GM19099 (cell line): ENCODE measurements at regions not wholly inside any gene's neighbourhood (a gene's known extent, or its start where the extent isn't known, plus 50 kb on each side); places are given as distances from the start of the nearest gene placed in this dataset.

ENCODE experiments used
- POLR2A ChIP-seq: IDR thresholded peaks from 3 replicates; pipeline ENCODE4 v1.6.1; 2011; ENCODE audit warnings: low read depth; ENCODE audit not compliant: insufficient read length; ENCODE audit errors: extremely low read depth

DNA sequence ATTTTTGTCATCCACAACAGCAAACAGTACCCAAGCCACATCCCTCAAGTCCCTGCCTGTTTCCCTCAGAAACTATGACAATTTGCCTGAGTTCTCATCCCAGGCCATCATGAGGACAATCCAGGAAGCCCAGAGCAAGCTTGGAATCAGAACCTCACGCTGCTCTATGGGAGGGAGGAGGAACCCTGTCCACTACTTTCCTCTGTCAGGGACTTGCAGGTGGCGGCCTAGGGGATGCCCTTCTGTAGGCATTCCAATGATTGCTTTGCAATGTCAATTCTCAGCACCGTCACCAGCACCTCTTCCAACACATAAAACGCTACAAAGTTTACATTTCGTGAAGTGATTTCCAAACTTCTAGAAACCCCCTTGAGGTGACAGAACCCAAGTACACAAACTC is 170.4 kb upstream of the FSTL4 start:
- no peak for TF ChIP-seq POLR2A

DNA sequence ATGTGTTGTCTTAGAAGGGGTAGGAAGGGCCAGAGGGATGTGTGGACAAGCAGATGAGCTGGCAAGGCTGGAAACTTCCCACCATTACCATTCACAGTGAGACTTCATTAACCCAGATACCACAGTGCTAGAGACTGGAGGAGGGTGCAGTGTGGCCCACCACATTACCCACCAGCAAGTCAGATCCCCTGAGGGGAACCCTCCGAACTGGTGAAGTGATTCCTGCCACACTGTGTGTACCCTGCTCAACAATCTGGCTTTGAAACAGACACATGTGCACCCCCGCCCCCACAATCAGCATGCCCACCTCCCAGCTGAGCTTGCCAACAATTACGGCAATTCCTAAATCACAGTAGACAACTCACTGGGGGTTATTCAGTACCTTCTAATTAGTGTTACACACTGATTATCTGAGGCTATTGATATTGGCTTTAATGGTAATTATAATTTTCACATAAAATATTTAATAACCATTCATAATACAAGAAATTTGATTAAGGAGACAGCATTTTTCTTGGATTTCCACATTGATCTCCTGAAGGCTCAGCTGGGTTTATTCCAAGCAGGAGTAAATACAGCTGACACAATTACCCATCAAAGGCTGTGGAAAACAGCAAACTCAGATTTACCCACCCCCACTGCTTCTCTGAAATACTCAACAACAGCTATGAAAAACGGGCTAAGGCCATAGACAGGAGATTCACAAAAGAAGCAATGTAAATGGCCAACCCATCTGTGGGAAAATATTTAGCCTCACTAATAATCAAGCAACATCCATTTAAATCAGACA is 169.3 kb upstream of the FSTL4 start:
- TF ChIP-seq POLR2A, result no peak

DNA sequence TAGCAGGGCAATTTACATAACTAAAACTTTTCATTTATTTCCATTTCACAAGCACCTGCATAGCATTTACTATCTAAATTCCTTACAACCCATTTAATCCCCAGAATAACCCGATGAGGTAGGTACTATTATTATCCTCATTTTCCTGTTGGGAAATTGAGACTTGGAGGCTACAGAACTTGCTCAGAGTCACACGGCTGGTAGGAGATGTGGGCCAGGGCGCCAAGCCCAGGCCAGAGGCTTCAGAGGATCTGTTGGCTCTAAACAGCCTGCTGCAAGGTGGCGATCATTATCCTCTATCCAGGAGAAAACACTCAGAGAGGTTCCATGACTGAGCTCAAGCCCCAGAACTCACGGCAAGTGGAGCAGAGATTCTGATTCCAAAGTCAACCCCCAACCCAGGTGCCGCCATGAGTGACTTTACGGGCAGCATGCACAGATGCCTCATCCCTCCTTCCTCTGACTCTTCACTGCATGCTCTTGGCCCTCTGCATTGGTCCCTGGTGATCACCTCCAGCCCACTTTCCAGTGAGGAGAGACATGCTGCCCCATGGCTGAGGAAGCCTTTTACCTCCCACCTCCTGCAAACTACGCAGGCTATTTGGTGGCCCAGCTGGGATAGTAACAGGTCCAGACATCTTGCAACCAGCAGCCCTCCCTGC is 168.4 kb upstream of the FSTL4 start:
- TF ChIP-seq POLR2A, result no peak

DNA sequence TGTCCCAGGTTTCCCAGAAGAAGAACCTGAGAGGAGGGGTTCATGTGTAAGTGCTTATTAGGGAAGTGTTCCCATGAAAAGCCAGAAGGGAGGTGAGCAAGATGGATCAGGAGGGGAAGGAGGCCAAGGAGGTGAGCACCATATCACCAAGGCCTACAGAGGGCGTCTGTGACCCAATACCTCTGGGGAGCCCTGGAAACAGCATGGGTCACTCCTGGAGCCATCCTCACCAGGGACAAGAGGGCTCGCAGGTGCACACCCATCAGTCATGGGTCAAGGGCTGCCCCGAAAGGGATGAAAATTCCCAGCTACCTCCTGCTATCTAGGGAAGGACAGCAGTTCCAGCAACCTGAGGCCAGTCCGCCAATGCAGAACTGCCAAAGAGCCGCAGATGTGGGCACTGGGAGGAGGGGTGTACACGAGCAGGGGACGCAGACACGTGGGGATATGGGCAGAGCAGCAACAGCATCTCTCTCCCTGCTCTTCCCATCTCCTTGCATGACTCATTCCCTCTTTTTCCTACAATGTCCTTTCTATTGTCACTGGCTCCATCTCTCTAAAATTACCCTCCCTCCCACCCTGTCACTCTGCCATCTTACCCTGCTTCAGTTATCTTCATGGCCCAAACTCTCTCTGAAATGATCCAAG is 167.6 kb upstream of the FSTL4 start:
- no peak for TF ChIP-seq POLR2A

DNA sequence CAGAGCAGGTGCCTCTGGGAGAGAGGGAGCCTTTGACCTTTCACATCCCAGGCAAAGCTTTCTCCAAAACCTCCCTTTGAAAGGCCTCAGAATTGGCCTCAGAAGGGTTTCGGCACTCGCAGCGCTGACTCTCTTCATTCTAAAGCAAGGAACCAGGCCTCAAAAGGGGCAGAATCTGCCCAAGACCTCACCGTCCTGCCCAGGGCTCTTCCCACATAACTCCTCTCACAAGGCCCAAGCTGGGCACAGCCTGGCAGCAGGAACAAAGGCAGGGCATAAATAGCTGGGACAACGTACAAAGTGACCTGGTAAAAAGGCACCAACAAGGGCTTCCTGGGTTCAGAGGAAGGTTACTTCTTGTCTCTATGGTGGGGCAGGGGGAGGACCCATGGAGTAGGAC is 166.3 kb upstream of the FSTL4 start:
- TF ChIP-seq POLR2A, result no peak

DNA sequence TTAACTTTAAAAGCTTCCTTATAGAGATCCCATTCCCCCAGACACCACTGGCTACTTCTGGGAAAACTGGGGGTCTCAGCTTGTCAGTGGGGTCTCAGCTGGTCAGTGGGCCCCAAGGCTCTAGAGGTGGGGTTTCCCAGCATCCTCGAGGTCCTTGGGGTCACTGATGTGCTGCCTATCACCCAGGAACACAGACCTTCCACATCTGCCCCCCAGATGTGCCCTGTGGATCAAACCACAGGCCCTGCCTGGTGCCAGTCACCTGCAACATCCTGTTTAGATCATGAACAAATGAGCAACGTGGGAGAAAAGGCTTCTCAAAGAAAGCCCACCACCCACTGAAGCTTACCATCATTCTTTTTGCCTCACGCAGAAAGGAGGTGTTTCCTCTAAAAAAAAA is 165.6 kb upstream of the FSTL4 start:
- TF ChIP-seq POLR2A, result no peak

DNA sequence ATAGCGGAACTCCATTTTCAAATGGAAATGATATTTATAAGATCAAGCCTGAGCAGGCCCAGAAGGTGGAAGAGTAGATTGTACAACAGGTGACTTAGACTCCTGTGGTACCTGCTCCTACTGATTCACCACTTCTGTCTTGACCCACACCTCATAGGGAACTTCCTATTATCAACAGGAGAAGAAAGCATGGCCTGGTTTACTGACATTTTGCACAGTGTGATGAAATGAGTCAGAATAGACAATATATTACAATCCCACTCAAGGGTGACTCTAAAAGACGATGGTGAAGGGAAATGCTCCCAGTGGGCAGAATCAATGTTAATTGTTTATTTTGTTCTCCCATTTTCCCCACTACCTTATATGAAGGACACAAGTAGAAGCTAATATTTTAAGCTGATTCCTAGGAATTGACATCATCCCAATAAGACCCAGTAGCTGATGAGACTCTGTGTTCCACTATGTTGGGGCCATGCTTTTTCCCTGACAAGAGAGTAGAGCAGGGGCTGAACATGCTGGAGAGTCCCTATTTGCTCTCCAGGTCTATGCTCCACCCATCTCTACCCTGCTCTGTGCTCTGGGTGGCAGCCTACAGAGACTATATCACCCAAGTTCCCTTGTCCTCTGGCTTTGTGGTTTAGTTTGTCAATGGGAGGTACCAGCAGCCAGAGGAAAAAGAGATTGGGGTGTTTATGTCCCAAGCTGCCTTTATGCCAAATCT is 163.4 kb upstream of the FSTL4 start:
- no peak for TF ChIP-seq POLR2A

DNA sequence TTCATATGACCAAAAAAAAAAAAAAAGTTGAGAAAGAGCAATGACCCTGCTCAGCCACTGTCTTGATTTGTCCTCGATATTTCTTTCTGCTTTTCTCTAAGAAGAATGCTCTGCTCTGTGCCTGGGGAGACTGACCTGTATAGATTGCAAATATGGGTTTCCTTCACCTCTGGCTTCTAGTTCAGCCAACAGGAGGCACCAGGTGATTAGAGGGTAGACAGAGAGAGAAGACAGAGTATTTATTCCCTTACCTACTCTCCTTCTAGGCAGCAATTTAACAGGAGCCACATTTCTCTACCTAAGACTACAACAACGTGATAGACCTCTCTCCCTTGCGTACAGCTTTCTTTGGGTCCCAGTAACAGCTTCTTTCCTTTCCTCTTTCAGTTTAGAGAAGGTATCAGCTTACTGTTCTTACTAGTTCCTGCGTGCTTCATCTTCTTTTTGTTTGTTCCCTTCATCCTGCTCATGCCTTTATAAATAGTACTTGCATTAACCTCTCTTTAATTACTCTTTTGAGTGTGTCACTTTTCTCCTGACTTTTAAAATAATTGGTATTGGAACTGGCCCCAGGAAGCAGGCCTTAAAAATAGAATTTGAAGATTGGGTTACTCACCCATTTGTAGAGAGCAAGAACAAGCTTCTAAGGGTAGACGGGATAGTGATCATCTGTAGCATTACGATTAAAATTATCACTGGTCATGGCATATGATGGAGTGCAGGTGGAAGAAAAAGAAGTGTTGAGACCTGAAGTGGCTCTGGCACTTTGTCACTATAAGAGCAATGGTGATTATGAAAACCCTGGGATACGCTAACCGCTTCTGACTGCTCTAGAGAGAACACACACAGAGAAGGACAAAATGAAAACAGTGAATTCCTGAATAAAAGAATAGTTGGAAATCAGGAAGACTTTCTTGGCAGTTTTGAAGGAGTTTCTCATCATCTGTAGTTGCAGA is 161.2 kb upstream of the FSTL4 start:
- TF ChIP-seq POLR2A, result no peak

DNA sequence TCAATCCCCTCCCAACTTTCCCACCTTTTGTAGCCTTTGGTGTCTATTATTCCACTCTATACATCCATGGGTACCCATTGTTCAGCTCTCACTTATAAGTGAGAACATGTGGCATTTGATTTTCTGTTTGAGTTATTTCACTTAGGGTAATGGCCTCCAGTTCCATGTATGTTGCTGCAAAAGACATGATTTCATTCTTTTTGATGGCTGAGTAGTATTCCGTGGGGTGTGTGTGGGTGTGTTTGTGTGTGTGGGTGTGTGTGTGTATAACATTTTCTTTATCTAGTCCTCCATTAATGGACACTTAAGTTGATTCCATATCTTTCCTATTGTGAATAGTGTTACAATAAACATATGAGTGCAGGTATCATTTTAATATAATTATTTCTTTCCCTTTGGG is 157.5 kb upstream of the FSTL4 start:
- TF ChIP-seq POLR2A, result no peak

DNA sequence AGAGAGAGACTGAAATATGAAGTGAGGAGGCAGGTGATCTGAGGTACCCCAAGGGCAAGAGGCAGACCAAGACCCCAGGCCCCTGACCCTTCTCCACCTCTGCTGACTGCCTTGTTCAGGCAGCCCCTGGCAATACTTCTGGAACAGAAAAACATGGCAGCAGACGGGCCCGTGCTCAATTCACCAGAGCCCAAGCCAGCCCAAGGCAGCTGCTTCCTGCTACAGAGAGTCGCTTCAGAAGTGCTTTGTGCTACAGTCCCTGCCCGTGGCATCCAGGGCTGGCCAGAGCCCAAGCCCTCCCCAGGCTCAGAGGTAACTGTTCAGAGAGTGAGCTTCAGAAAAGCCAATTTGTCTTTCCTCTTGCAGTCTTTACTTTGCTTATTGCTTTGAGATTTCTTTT is 151.4 kb upstream of the FSTL4 start:
- no peak for TF ChIP-seq POLR2A

DNA sequence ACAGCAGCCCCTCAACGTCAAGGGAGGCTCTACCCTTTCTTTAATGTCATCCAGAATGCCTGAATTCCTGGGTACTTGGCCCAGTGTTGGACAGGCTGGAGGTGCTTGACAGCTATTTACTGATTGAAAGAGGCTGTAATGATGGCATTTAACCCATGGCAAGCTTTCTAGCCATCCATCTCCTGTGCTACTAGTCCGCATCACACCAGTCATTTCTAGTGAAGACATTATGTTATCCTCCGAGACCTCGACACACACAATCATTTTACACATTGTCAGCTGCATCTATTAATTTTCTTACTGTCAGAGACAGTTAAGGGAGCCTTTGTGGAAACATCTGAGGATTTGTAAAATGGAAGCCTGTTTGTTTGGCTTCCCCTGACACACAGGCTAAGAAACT is 149.3 kb upstream of the FSTL4 start:
- no peak for TF ChIP-seq POLR2A

DNA sequence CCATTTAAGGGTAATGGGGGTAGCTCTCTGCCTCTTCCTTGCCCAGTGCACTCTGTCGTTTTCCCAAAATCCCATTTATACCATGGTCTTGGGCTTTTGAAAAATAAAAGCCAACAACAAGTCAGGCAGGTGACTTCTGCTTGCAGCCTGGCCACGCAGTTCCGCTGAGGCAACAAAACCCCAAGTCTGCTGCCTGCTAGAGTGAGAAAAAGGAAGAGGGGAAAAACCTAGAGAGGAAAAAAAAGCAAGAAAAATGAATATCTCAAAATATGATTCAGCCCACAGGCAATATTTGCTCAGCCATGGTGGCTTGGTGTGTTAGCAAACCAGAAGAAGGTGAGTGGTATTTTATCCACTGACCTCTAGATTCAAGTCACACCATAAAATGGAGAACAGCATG is 148.2 kb upstream of the FSTL4 start:
- TF ChIP-seq POLR2A, result no peak

DNA sequence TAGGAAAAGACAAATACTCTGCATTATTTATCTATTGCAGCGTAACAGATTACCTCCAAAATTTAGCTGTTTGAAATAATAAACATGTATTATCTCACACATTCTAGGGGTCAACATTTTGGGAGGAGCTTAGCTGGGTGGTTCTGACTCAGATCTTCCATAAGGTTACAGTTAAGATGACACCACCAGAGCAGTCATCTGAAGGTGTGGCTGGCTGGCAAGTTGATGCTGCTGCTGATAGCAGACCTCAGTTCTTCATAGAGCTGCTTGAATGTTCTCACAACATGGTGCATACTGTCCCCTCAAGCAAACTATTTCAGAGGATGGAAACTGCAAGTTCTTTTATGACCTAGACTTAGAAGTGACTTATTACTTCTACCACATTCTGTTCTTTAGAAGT is 146.3 kb upstream of the FSTL4 start:
- TF ChIP-seq POLR2A, result no peak

DNA sequence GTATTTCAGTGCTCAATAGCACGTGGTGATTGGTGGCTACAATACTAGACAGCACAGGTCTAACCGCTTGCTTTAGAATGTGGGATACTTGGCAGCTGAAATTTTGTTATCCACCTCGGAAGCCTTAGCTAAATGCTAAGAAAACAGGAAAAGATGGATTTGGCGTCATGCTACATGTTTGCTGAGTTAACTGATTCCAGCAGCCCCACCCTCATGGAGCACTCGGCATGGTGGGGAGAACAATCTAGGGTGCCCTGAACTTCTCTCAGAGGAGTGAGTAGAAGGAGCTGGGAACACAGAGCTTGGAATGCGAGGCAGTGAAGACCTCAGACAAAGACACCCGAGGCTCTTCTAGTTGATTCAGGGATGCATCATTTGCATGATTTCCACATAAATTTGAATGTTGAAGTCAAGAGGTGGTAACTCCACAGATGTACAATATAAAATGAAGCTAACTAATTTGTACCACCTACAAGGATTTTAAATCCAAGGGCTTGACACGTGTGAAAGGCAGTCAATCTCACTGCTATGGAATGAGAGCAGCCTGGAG is 145.1 kb upstream of the FSTL4 start:
- TF ChIP-seq POLR2A, result no peak
